Heart right ventricle (tissue), 16 donors: ENCODE measurements at regions not wholly inside any gene's neighbourhood (a gene's known extent, or its start where the extent isn't known, plus 50 kb on each side); places are given as distances from the start of the nearest gene placed in this dataset.
A peak's percentile ranks its signal among the peaks of the same experiment; 100 is the strongest.

Source experiments
- ATAC-seq, 8 donors: fragments of 200-7000 bp; cut with Tn5 transposase; one replicate each; pipeline ENCODE4 v1.9.1; 2020; ENCODE audit warnings: mild to moderate bottlenecking in 8 of 8, moderate library complexity in 8 of 8, moderate number of reproducible peaks in 1 of 8
- DNase-seq, 2 donors: peaks; one replicate each; pipeline ENCODE4 v3.0.0-alpha.2; 2020
- H3K27ac ChIP-seq, 10 donors: fragments of 200-600 bp; sonication (generic) in 2 of 10; one replicate each; pipeline versions ENCODE4 v1.5.0 to v1.8.0; 2020 to 2022; ENCODE audit warnings: mild to moderate bottlenecking in 3 of 10
- H3K27me3 ChIP-seq, 7 donors: fragments of 200-600 bp; one replicate each; pipeline ENCODE4 v1.8.0; 2021 to 2022; ENCODE audit warnings: mild to moderate bottlenecking in 2 of 7
- H3K36me3 ChIP-seq, 9 donors: fragments of 200-600 bp; sonication (generic) in 1 of 9; one replicate each; pipeline versions ENCODE4 v1.5.0 to v1.8.0; 2020 to 2022; ENCODE audit warnings: mild to moderate bottlenecking in 2 of 9
- H3K4me1 ChIP-seq, 9 donors: fragments of 200-600 bp; sonication (generic) in 1 of 9; one replicate each; pipeline versions ENCODE4 v1.5.0 to v1.8.0; 2020 to 2022; ENCODE audit warnings: mild to moderate bottlenecking in 4 of 9
- H3K4me3 ChIP-seq, 10 donors: fragments of 200-600 bp; sonication (generic) in 2 of 10; one replicate each; pipeline versions ENCODE4 v1.5.0 to v1.8.0; 2020 to 2022; ENCODE audit warnings: mild to moderate bottlenecking in 7 of 10, moderate library complexity in 2 of 10
- H3K9me3 ChIP-seq, 11 donors: fragments of 200-600 bp in 10 of 11; sonication (generic) in 2 of 11; one replicate each; pipeline versions ENCODE4 v1.5.0 to v1.8.0; 2013 to 2022; ENCODE audit warnings: mild to moderate bottlenecking in 2 of 11, control low read depth in 1 of 11, moderate library complexity in 1 of 11
- CTCF ChIP-seq, 9 donors: fragments of 200-600 bp; sonication (generic) in 2 of 9; IDR thresholded peaks; one replicate each; pipeline versions ENCODE4 v1.5.0 to v1.8.0; 2021 to 2022; ENCODE audit warnings: antibody characterized with exemption in 9 of 9, mild to moderate bottlenecking in 5 of 9, moderate library complexity in 1 of 9
- WGBS, 2 donors: extraction: QIAGEN DNeasy Blood & Tissue Kit; methylation state at CpG; one replicate each; pipeline ENCODE4 v1.1.7; 2013; ENCODE audit warnings: inconsistent platforms in 1 of 2; 5-methylcytosine and 5-hydroxymethylcytosine counted together
- intact Hi-C, 10 donors: fragments of 100-400 bp; cut with DNase I; formaldehyde crosslinking; loops; one replicate each; pipeline versions ENCODE4 v1.11.1 to v1.14.2; 2022
- donor health status: Arrhythmogenic right ventricular cardiomyopathy.
- donor health status: ischemic (EF 13 %, LVEDD 7.1; RV severe dilation, severe dysfunction).
- donor health status: healthy with polysubstance abuse.
- donor health status: DM: no; HTN: yes; CAD: no.
- donor health status: DM: no; HTN: no; CAD: no.
- donor health status: ischemic (EF 25% LVEDD 6.9; RV normal size, moderate dysfunction).
- donor health status: ischemic (EF 25% LVEDD 5.7; RV mildly dilated, moderate dysfunction).
- donor health status: healthy.
- donor health status: DM: yes; HTN: yes; CAD: no.
- donor health status: Ischemic cardiomyopathy.
- donor health status: ischemic (EF 35%, LVEDD 5.7; RV mildly dilated, moderate dysfunction).
- donor health status: nonischemic (EF 11% LVEDD 7.7; RV severe dilation, severe dysfunction).
- donor health status: DM: yes; HTN: yes; CAD: no.
- donor health status: PGD.
- donor health status: ischemic (EF 29% LVEDD 5.4; RV normal size, mild dysfunction).
- donor health status: nonischemic (EF 23%, LVEDD 6.1; RV moderate dilation, normal function).

GRCh38 chr16:86960266-86960665 is 356.9 kb downstream of the C16orf95 start:
- 60 to 67% methylated on average over 10 of the region's 10 CpGs for WGBS, 2 donors
- TF ChIP-seq CTCF (IDR thresholded peaks at IDR 0.05) = no peak
- Histone ChIP-seq H3K4me1 (peaks cover 0 to 8% (median 0%) of the 10 kb centered on the region in 9 donors), H3K9me3 (no peaks in the 10 kb centered on the region), H3K27me3 (peaks cover 0 to 33% (median 7%) of the 10 kb centered on the region in 7 donors), H3K36me3 (no peaks in the 10 kb centered on the region), H3K4me3 (no peak overlapping the region), H3K27ac (no peak overlapping the region)
- DNase-seq = no peak
- ATAC-seq = no peak
- intact Hi-C loops = no loop called here

GRCh38 chr16:86961171-86961601 is 356.0 kb downstream of the C16orf95 start:
- TF ChIP-seq CTCF (IDR thresholded peaks at IDR 0.05) = no peak
- intact Hi-C loops = no loop called here
- 58 to 59% methylated on average over 17 of the region's 17 CpGs for WGBS, 2 donors
- peak in 4 of 8 donors; percentile 24 to 58 (median 46) for ATAC-seq
- H3K9me3 ChIP-seq = no peaks in the 10 kb centered on the region
- H3K27me3 ChIP-seq = peaks cover 0 to 32% (median 7%) of the 10 kb centered on the region in 7 donors
- H3K27ac ChIP-seq = no peak overlapping the region
- no peak for DNase-seq
- H3K4me1 ChIP-seq = peaks cover 0 to 8% (median 0%) of the 10 kb centered on the region in 9 donors
- no peak overlapping the region for H3K4me3 ChIP-seq
- H3K36me3 ChIP-seq = no peaks in the 10 kb centered on the region

- no peaks in the 10 kb centered on the region for H3K9me3 ChIP-seq
- ATAC-seq (no peak), DNase-seq (no peak)
- H3K27me3 ChIP-seq = peaks cover 0 to 32% (median 7%) of the 10 kb centered on the region in 7 donors
- WGBS, 2 donors = 89 to 95% methylated on average over 7 of the region's 7 CpGs
- H3K4me1 ChIP-seq = peaks cover 0 to 8% (median 0%) of the 10 kb centered on the region in 9 donors
- intact Hi-C loops = no loop called here
- TF ChIP-seq CTCF (IDR thresholded peaks at IDR 0.05) = no peak
- H3K4me3 ChIP-seq = no peak overlapping the region
- no peak overlapping the region for H3K27ac ChIP-seq
- no peaks in the 10 kb centered on the region for H3K36me3 ChIP-seq
Measured at GRCh38 chr16:86962259-86962658, 354.9 kb downstream of the C16orf95 start.

- no peak for DNase-seq
- Histone ChIP-seq H3K4me1 (peaks cover 0 to 8% (median 0%) of the 10 kb centered on the region in 9 donors), H3K27ac (no peak overlapping the region), H3K9me3 (no peaks in the 10 kb centered on the region), H3K36me3 (no peaks in the 10 kb centered on the region), H3K27me3 (peaks cover 0 to 32% (median 7%) of the 10 kb centered on the region in 7 donors), H3K4me3 (no peak overlapping the region)
- TF ChIP-seq CTCF (IDR thresholded peaks at IDR 0.05) = no peak
- ATAC-seq = peak in 1 of 8 donors; percentile 29
- intact Hi-C loops = no loop called here
- 81 to 86% methylated on average over 11 of the region's 11 CpGs for WGBS, 2 donors
Measured at GRCh38 chr16:86962913-86963312, 354.3 kb downstream of the C16orf95 start.
